Prostate gland (tissue), 2 donors: ENCODE measurements at regions not wholly inside any gene's neighbourhood (a gene's known extent, or its start where the extent isn't known, plus 50 kb on each side); places are given as distances from the start of the nearest gene placed in this dataset.
"Not testable (repeated sequence)": the region's sequence is repeated elsewhere in the genome, so short reads cannot be mapped to it uniquely, and the experiment has no call there.

Experiments
- DNase-seq: peaks from one replicate; pipeline ENCODE4 v3.0.0-alpha.2; 2019; ENCODE audit warnings: low spot score
- H3K27ac ChIP-seq, 2 donors: fragments of 200-600 bp; sonication (generic); 2 replicates each; pipeline ENCODE4 v1.5.1; 2017 to 2019
- H3K27me3 ChIP-seq: fragments of 200-600 bp; sonication (generic); replicated peaks from 2 replicates; pipeline ENCODE4 v1.5.1; 2019; ENCODE audit not compliant: insufficient read depth
- H3K36me3 ChIP-seq, 2 donors: fragments of 200-600 bp; sonication (generic); 1 replicate in 1 of 2; 2 replicates in 1 of 2; pipeline versions ENCODE4 v1.5.1 to v1.8.1; 2017 to 2019
- H3K4me1 ChIP-seq: fragments of 200-600 bp; sonication (generic); replicated peaks from 2 replicates; pipeline ENCODE4 v1.5.1; 2019
- H3K4me3 ChIP-seq, 2 donors: fragments of 200-600 bp; sonication (generic); 2 replicates each; pipeline ENCODE4 v1.5.1; 2017 to 2019
- H3K9me3 ChIP-seq: fragments of 200-600 bp; sonication (generic); 2 replicates; pipeline ENCODE4 v1.5.1; 2017
- CTCF ChIP-seq, 4 experiments: fragments of 200-600 bp in 2 of 4; fragments of 450-650 bp in 2 of 4; sonication (generic) in 2 of 4; IDR thresholded peaks; 1 replicate in 3 of 4; 2 replicates in 1 of 4; pipeline ENCODE4 v1.5.1; 2016 to 2019; ENCODE audit warnings: antibody characterized with exemption in 4 of 4, mild to moderate bottlenecking in 2 of 4, moderate library complexity in 2 of 4
- POLR2A ChIP-seq: fragments of 450-650 bp; IDR thresholded peaks from one replicate; pipeline ENCODE4 v1.6.1; 2016; ENCODE audit warnings: antibody characterized with exemption, mild to moderate bottlenecking
- POLR2AphosphoS5 ChIP-seq: sonication (generic); formaldehyde crosslinking; IDR thresholded peaks from one replicate; pipeline ENCODE4 v1.6.1; 2017; ENCODE audit warnings: antibody characterized with exemption
- WGBS: methylation state at CpG from one replicate; pipeline ENCODE4 v1.1.5; 2018; 5-methylcytosine and 5-hydroxymethylcytosine counted together
- intact Hi-C: fragments of 100-400 bp; cut with DNase I; formaldehyde crosslinking; loops from one replicate; pipeline ENCODE4 v1.14.2; 2022

- Histone ChIP-seq H3K27me3 (no peaks in the 10 kb centered on the region), H3K4me3 (no peak overlapping the region), H3K9me3 (no peaks in the 10 kb centered on the region), H3K27ac (no peak overlapping the region), H3K4me1 (no peaks in the 10 kb centered on the region), H3K36me3 (no peaks in the 10 kb centered on the region)
- TF ChIP-seq POLR2AphosphoS5 = no peak
- no peak for TF ChIP-seq POLR2A
- no peak for TF ChIP-seq CTCF (IDR thresholded peaks at IDR 0.05)
- intact Hi-C loops = loop anchor here (10.0 kb wide), 1 partner anchor 273 kb away; no protein-coding TSS in a partner anchor
- no peak for DNase-seq
- 96% methylated on average over 6 of the region's 6 CpGs for WGBS
Observed at GRCh38 chr6:21937466-21937865, 343.9 kb downstream of the SOX4 start.

GRCh38 chr6:21939066-21939465 is 345.5 kb downstream of the SOX4 start:
- not testable (repeated sequence) for DNase-seq, H3K4me1 ChIP-seq, H3K27ac ChIP-seq, H3K27me3 ChIP-seq, H3K9me3 ChIP-seq, H3K4me3 ChIP-seq, H3K36me3 ChIP-seq
- 92% methylated on average over 8 of the region's 8 CpGs for WGBS
- intact Hi-C loops = loop anchor here (10.0 kb wide), 1 partner anchor 274 kb away; no protein-coding TSS in a partner anchor

- intact Hi-C loops = no loop called here
Observed at GRCh38 chr6:21941926-21942325, 348.4 kb downstream of the SOX4 start.

DNA sequence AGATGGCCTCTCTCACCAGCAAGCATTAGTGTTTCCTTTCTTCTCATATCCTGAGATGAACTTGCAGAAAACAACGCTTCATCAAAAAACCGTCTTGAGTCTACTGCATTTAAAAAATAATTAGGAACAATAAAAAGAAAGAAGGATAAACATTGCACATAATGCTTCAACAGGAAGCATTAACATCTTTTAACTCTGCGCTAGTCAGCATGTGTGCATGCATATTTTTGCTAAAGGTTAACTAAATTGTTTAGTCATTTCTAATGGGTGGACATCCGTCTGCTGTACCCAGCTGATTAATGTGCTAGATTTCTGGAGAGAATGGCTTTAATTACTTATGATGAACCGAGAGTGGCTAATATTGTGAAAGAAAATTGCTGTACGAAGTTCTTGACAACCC is 349.3 kb downstream of the SOX4 start:
- no peaks in the 10 kb centered on the region for H3K9me3 ChIP-seq
- no peak overlapping the region for H3K4me3 ChIP-seq
- H3K27me3 ChIP-seq = no peaks in the 10 kb centered on the region
- H3K27ac ChIP-seq = no peak overlapping the region
- no peak for TF ChIP-seq POLR2A
- TF ChIP-seq POLR2AphosphoS5 = no peak
- TF ChIP-seq CTCF (IDR thresholded peaks at IDR 0.05) = no peak
- intact Hi-C loops = no loop called here
- 43% methylated on average over 6 of the region's 6 CpGs for WGBS
- H3K36me3 ChIP-seq = no peaks in the 10 kb centered on the region
- no peak for DNase-seq
- H3K4me1 ChIP-seq = no peaks in the 10 kb centered on the region

More at GRCh38 chr6:21941926-21942325, 348.4 kb downstream of the SOX4 start:
- H3K27me3 ChIP-seq = no peaks in the 10 kb centered on the region
- H3K27ac ChIP-seq = no peak overlapping the region
- DNase-seq = no peak
- H3K4me3 ChIP-seq = no peak overlapping the region
- no peaks in the 10 kb centered on the region for H3K36me3 ChIP-seq
- WGBS = 80% methylated on average over 1 of the region's 1 CpG
- no peak for TF ChIP-seq CTCF (IDR thresholded peaks at IDR 0.05)
- no peak for TF ChIP-seq POLR2A
- TF ChIP-seq POLR2AphosphoS5 = no peak
- H3K4me1 ChIP-seq = no peaks in the 10 kb centered on the region
- H3K9me3 ChIP-seq = no peaks in the 10 kb centered on the region

DNA sequence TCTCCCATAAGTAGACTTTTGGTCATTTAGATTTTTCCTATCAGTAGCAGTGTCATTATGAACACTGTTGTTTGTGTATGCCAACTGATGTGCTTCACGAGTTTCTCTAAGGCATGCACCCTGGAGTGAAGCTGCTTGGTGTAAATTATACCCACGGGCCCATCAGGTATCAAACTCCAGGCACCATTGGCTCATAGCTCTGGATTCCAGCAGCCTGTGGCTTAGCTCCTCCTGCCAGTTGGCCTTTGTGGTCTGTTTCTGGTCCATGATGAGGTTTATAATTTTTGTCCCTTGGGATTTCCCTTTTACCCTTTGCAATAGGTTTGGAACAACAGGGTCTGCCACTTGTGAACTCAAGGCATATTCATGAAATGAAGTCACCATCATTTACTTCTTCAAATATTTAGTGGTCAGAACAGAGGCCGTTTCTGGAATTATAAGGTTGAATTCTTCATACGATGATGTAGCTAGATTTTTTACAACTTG is 350.5 kb downstream of the PRL start:
- no peaks in the 10 kb centered on the region for H3K4me1 ChIP-seq
- 48% methylated on average over 4 of the region's 4 CpGs for WGBS
- H3K27me3 ChIP-seq = no peaks in the 10 kb centered on the region
- H3K27ac ChIP-seq = no peak overlapping the region
- no peak overlapping the region for H3K4me3 ChIP-seq
- intact Hi-C loops = no loop called here
- no peak for TF ChIP-seq POLR2A
- TF ChIP-seq POLR2AphosphoS5 = no peak
- TF ChIP-seq CTCF (IDR thresholded peaks at IDR 0.05) = no peak
- DNase-seq = no peak
- no peaks in the 10 kb centered on the region for H3K36me3 ChIP-seq
- no peaks in the 10 kb centered on the region for H3K9me3 ChIP-seq

DNA sequence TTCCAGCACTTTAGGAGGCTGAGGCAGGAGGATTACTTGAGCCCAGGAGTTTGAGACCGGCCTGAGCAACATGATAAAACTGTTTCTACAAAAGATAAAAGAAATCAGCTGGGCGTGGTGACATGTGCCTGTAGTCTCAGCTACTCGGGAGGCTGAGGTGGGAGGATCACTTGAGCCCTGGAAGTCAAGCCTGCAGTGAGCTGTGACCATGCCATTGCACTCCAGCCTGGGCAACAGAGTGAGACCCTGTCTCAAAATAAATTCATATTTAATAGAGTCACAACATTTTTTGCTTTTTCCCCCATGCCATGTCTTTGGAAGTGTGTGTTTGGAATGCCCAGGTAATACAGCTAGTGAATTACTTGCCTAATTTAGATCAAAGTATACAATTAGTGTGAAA is 349.6 kb downstream of the PRL start:
- WGBS = 86% methylated on average over 3 of the region's 3 CpGs
- H3K4me3 ChIP-seq, H3K36me3 ChIP-seq, intact Hi-C loops, H3K4me1 ChIP-seq, H3K9me3 ChIP-seq, H3K27me3 ChIP-seq, H3K27ac ChIP-seq, DNase-seq: not testable (repeated sequence)
